HepG2 (cell line): ENCODE measurements at regions not wholly inside any gene's neighbourhood (a gene's known extent, or its start where the extent isn't known, plus 50 kb on each side); places are given as distances from the start of the nearest gene placed in this dataset.
A peak's percentile ranks its signal among the peaks of the same experiment; 100 is the strongest.

Experiments
- AHDC1 ChIP-seq: sonication (generic); formaldehyde crosslinking; IDR thresholded peaks from 2 replicates; pipeline ENCODE4 v1.5.1; 2020; ENCODE audit warnings: mild to moderate bottlenecking, missing genetic modification reagents, borderline replicate concordance
- CAMTA2 ChIP-seq: sonication (generic); formaldehyde crosslinking; IDR thresholded peaks from 2 replicates; pipeline ENCODE4 v1.4.0; 2020; ENCODE audit warnings: mild to moderate bottlenecking, missing genetic modification reagents, borderline replicate concordance
- DDIT3 ChIP-seq: sonication (generic); formaldehyde crosslinking; IDR thresholded peaks from 2 replicates; pipeline ENCODE4 v1.4.0; 2020; ENCODE audit warnings: mild to moderate bottlenecking, missing genetic modification reagents
- EP300 ChIP-seq, 3 experiments: sonication (generic) in 1 of 3; formaldehyde crosslinking in 1 of 3; IDR thresholded peaks; 2 replicates each; pipeline versions ENCODE4 v1.5.1 to v1.6.1; 2011 to 2020; ENCODE audit warnings: low read depth in 2 of 3, low read length in 2 of 3, borderline replicate concordance in 1 of 3, improper control_type of control experiment in 1 of 3, mild to moderate bottlenecking in 1 of 3, missing genetic modification reagents in 1 of 3, moderate library complexity in 1 of 3
- GATAD2A ChIP-seq: IDR thresholded peaks from 2 replicates; pipeline ENCODE4 v1.6.1; 2016
- KLF16 ChIP-seq, 2 experiments: sonication (generic) in 1 of 2; formaldehyde crosslinking in 1 of 2; IDR thresholded peaks; 2 replicates each; pipeline versions ENCODE4 v1.6.1 to v1.8.0; 2016 to 2023; ENCODE audit warnings: missing genetic modification reagents in 2 of 2, missing compliant biosample characterization in 1 of 2
- MED1 ChIP-seq: sonication (generic); formaldehyde crosslinking; IDR thresholded peaks from 2 replicates; pipeline ENCODE4 v1.4.0; 2020; ENCODE audit warnings: missing genetic modification reagents
- MIER3 ChIP-seq: IDR thresholded peaks from 2 replicates; pipeline ENCODE4 v1.6.1; 2016; ENCODE audit warnings: missing compliant biosample characterization, borderline replicate concordance
- NFKBIZ ChIP-seq: IDR thresholded peaks from 2 replicates; pipeline ENCODE4 v1.6.1; 2018; ENCODE audit warnings: missing genetic modification reagents, missing compliant biosample characterization
- ONECUT2 ChIP-seq: sonication (generic); formaldehyde crosslinking; IDR thresholded peaks from 2 replicates; pipeline ENCODE4 v1.4.0; 2020; ENCODE audit warnings: missing genetic modification reagents
- SP1 ChIP-seq, 2 experiments: fragments of 450-650 bp in 1 of 2; sonication (generic) in 1 of 2; formaldehyde crosslinking in 1 of 2; IDR thresholded peaks; 2 replicates each; pipeline versions ENCODE4 v1.4.0 to v1.6.1; 2016 to 2020; ENCODE audit warnings: missing genetic modification reagents in 1 of 2
- SRSF1 ChIP-seq: fragments of 200-400 bp; formaldehyde crosslinking; optimal IDR thresholded peaks from 2 replicates; pipeline ENCODE3; 2017; ENCODE audit warnings: mild to moderate bottlenecking, low read depth, low read length, moderate library complexity
- SRSF4 ChIP-seq: fragments of 200-400 bp; formaldehyde crosslinking; IDR thresholded peaks from one replicate; pipeline ENCODE4 v1.6.1; 2018; ENCODE audit warnings: mild to moderate bottlenecking, low read depth, low read length, moderate library complexity; ENCODE audit not compliant: poor library complexity, severe bottlenecking
- ZEB1 ChIP-seq: IDR thresholded peaks from 2 replicates; pipeline ENCODE4 v1.6.1; 2012; ENCODE audit warnings: mild to moderate bottlenecking, low read depth, inconsistent platforms; ENCODE audit not compliant: insufficient replicate concordance
- ZNF30 ChIP-seq: sonication (generic); formaldehyde crosslinking; IDR thresholded peaks from 2 replicates; pipeline ENCODE4 v1.5.0; 2020; ENCODE audit warnings: mild to moderate bottlenecking, missing genetic modification reagents
- ZNF329 ChIP-seq: sonication (generic); formaldehyde crosslinking; IDR thresholded peaks from 2 replicates; pipeline ENCODE4 v1.9.0; 2021; ENCODE audit warnings: low read depth, mild to moderate bottlenecking, missing genetic modification reagents
- ZNF513 ChIP-seq: sonication (generic); formaldehyde crosslinking; conservative IDR thresholded peaks from 2 replicates; pipeline ENCODE4 v1.5.0; 2020; ENCODE audit warnings: missing genetic modification reagents
- ZNF772 ChIP-seq: sonication (generic); formaldehyde crosslinking; IDR thresholded peaks from 2 replicates; pipeline ENCODE4 v1.5.0; 2020; ENCODE audit warnings: mild to moderate bottlenecking, missing genetic modification reagents
- TF ChIP-seq, protein P1 (sequence below): sonication (generic); formaldehyde crosslinking; IDR thresholded peaks from 2 replicates; pipeline ENCODE4 v1.4.0; 2020; ENCODE audit warnings: missing genetic modification reagents

GRCh38 chr2:42960002-42960841, 167.8 kb upstream of the HAAO start (continued):
- no peak for TF ChIP-seq GATAD2A
- TF ChIP-seq, protein P1, sequence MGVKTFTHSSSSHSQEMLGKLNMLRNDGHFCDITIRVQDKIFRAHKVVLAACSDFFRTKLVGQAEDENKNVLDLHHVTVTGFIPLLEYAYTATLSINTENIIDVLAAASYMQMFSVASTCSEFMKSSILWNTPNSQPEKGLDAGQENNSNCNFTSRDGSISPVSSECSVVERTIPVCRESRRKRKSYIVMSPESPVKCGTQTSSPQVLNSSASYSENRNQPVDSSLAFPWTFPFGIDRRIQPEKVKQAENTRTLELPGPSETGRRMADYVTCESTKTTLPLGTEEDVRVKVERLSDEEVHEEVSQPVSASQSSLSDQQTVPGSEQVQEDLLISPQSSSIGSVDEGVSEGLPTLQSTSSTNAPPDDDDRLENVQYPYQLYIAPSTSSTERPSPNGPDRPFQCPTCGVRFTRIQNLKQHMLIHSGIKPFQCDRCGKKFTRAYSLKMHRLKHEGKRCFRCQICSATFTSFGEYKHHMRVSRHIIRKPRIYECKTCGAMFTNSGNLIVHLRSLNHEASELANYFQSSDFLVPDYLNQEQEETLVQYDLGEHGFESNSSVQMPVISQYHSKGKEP (CRISPR knock-in tag): no peak
- no peak for TF ChIP-seq MIER3 (CRISPR knock-in tag)
- 0 out of 2 replicates have a peak, but pooled peaks have one; percentile 2 for TF ChIP-seq ZNF772 (CRISPR knock-in tag)
- no peak for TF ChIP-seq SRSF1
- no peak for TF ChIP-seq ZNF329
- TF ChIP-seq SRSF4: no peak
- no peak for TF ChIP-seq ZNF30 (CRISPR knock-in tag)
- TF ChIP-seq DDIT3 (CRISPR knock-in tag): no peak
- TF ChIP-seq ZNF513 (CRISPR knock-in tag): no peak
- TF ChIP-seq ZEB1: peak; percentile 59
- TF ChIP-seq AHDC1 (CRISPR knock-in tag): no peak
- TF ChIP-seq ONECUT2 (CRISPR knock-in tag): peak; percentile 86
- 0 out of 2 replicates have a peak, but pooled peaks have one; percentile 15 for TF ChIP-seq MED1
- no peak for TF ChIP-seq CAMTA2 (CRISPR knock-in tag)
- no peak for TF ChIP-seq KLF16 (CRISPR knock-in tag; IDR thresholded peaks at IDR 0.05)
- no peak for TF ChIP-seq SP1 (IDR thresholded peaks at IDR 0.05)
- TF ChIP-seq SP1 (CRISPR knock-in tag; IDR thresholded peaks at IDR 0.05): no peak
- no peak for TF ChIP-seq NFKBIZ (CRISPR knock-in tag)
- TF ChIP-seq EP300 (IDR thresholded peaks at IDR 0.05; ENCODE audit: low read depth in 2 of 2, low read length in 2 of 2): peak in 1 of 2 experiments; percentile 54; a peak in 1 of 4 replicates
- no peak for TF ChIP-seq EP300 (CRISPR knock-in tag; IDR thresholded peaks at IDR 0.05; ENCODE audit: borderline replicate concordance)
